ENCODE measurements at regions not wholly inside any gene's neighbourhood (a gene's known extent, or its start where the extent isn't known, plus 50 kb on each side); places are given as distances from the start of the nearest gene placed in this dataset.

DNA sequence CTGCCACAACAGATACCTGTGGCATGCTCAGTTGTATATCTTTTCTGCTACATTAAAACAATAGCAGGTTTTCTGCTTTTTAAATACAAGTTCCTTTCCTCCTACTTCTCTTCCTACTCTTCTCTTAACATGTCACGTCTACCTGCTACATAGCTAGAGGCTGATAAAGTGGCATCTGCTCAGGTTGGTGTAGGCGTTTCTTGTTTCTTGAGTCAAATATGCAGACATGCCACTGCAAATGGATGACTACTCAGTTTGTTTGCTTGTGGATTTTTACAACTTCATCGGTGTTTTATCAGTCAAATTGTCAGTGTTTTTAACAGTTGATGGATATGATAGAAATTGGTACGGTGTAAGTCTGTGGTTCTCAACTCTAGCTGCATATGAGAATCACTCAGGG lies 525.7 kb downstream of the TLE4 start:
- no peaks in the 10 kb centered on the region for H3K9me3 Mint-ChIP-seq
- H2AFZ ChIP-seq (ENCODE audit: low read length): no peak overlapping the region
- H4K5ac ChIP-seq (ENCODE audit: insufficient read length, low read depth, low read length): no peak overlapping the region
- no peak for TF ChIP-seq CTCF (conservative IDR thresholded peaks at IDR 0.05)
- H3K9ac ChIP-seq (ENCODE audit: extremely low read depth, insufficient read length, low read length): no peak overlapping the region
- H3T11ph ChIP-seq (ENCODE audit: low read length): no peak overlapping the region
- no CpG with 5 or more reads among the region's 4 CpGs for WGBS (ENCODE audit: extremely low coverage, insufficient read length, low lambda C conversion rate)
- H3K56ac ChIP-seq (ENCODE audit: insufficient read length, low read depth, low read length): no peak overlapping the region
- no peak overlapping the region for H3K14ac ChIP-seq (ENCODE audit: insufficient read depth, low read length)
- H3K4ac ChIP-seq (ENCODE audit: low read depth, low read length): no peak overlapping the region
- no peaks in the 10 kb centered on the region for H3K79me2 ChIP-seq (ENCODE audit: insufficient read depth, low read length)
- no peaks in the 10 kb centered on the region for H3K36me3 Mint-ChIP-seq (ENCODE audit: insufficient read depth in 1 of 3, low read depth in 3 of 3)
- no peaks in the 10 kb centered on the region for H3K9me3 ChIP-seq (ENCODE audit: control insufficient read depth, low read depth, low read length)
- H3K23me2 ChIP-seq (ENCODE audit: insufficient read length, low read depth, low read length, poor library complexity, severe bottlenecking): no peaks in the 10 kb centered on the region
- H3K4me3 Mint-ChIP-seq: no peak overlapping the region
- no peak overlapping the region for H3K27ac Mint-ChIP-seq
- no peaks in the 10 kb centered on the region for H3K79me1 ChIP-seq (ENCODE audit: insufficient read depth, low read depth, low read length, poor library complexity, severe bottlenecking)
- no peak overlapping the region for H3K23ac ChIP-seq (ENCODE audit: insufficient read length, low read depth, low read length)
- no peaks in the 10 kb centered on the region for H3K27me3 Mint-ChIP-seq (ENCODE audit: low read depth)
- no peak overlapping the region for H2AK5ac ChIP-seq (ENCODE audit: insufficient read length, low read length)
- H2BK120ac ChIP-seq (ENCODE audit: low read depth, low read length, poor library complexity, severe bottlenecking): no peak overlapping the region
- no peak overlapping the region for H4K91ac ChIP-seq (ENCODE audit: insufficient read length, low read depth, low read length)
- H3K4me2 ChIP-seq (ENCODE audit: insufficient read depth, insufficient read length, low read length): no peak overlapping the region
- no peaks in the 10 kb centered on the region for H3K4me1 ChIP-seq (ENCODE audit: insufficient read depth, low read length)
- no peak overlapping the region for H2BK20ac ChIP-seq (ENCODE audit: low read depth, low read length, poor library complexity, severe bottlenecking)
- no peak overlapping the region for H2BK12ac ChIP-seq (ENCODE audit: insufficient read length, low read depth, low read length)
- no peak for DNase-seq
- no peaks in the 10 kb centered on the region for H3K27me3 ChIP-seq (ENCODE audit: insufficient read depth, low read length)
- no peak overlapping the region for H2BK5ac ChIP-seq (ENCODE audit: insufficient read length, low read length)
- no peak overlapping the region for H4K8ac ChIP-seq (replicated peaks; ENCODE audit: insufficient read length, low read depth, low read length)
- no peak overlapping the region for H2BK15ac ChIP-seq (ENCODE audit: low read depth, low read length)
- no peak overlapping the region for H3K18ac ChIP-seq (ENCODE audit: insufficient read length, low read depth, low read length)
- no peak overlapping the region for H3K27ac ChIP-seq (ENCODE audit: insufficient read length, low read depth, low read length)
- no peaks in the 10 kb centered on the region for H3K4me1 Mint-ChIP-seq
- H4K20me1 ChIP-seq (ENCODE audit: control insufficient read depth, insufficient read depth, insufficient read length): no peaks in the 10 kb centered on the region

Measured in H9 (cell line).